ENCODE measurements at regions not wholly inside any gene's neighbourhood (a gene's known extent, or its start where the extent isn't known, plus 50 kb on each side); places are given as distances from the start of the nearest gene placed in this dataset.

- H3K4me3 ChIP-seq: no peak overlapping the region
- TF ChIP-seq CTCF (IDR thresholded peaks at IDR 0.05; ENCODE audit: low read depth, low read length): no peak
- no peaks in the 10 kb centered on the region for H3K4me1 ChIP-seq (ENCODE audit: low read depth)
- no peak overlapping the region for H3K27ac ChIP-seq
- no peaks in the 10 kb centered on the region for H3K36me3 ChIP-seq
- no peaks in the 10 kb centered on the region for H3K9me3 ChIP-seq (ENCODE audit: low read depth)
- DNase-seq (ENCODE audit: low read depth in 1 of 2, low spot score in 1 of 2): no peak
- no peaks in the 10 kb centered on the region for H3K27me3 ChIP-seq
Measured at GRCh38 chr3:153038367-153038766, 123.7 kb upstream of the RAP2B start.

GRCh38 chr3:153038779-153039178 is 123.2 kb upstream of the RAP2B start:
- Histone ChIP-seq H3K36me3 (no peaks in the 10 kb centered on the region), H3K27ac (no peak overlapping the region), H3K4me3 (no peak overlapping the region), H3K4me1 (ENCODE audit: low read depth) (no peaks in the 10 kb centered on the region), H3K9me3 (ENCODE audit: low read depth) (no peaks in the 10 kb centered on the region), H3K27me3 (no peaks in the 10 kb centered on the region)
- TF ChIP-seq CTCF (IDR thresholded peaks at IDR 0.05; ENCODE audit: low read depth, low read length): no peak
- DNase-seq (ENCODE audit: low read depth in 1 of 2, low spot score in 1 of 2): no peak

GRCh38 chr3:153041181-153041580 is 120.8 kb upstream of the RAP2B start:
- Histone ChIP-seq H3K4me3 (no peak overlapping the region), H3K36me3 (no peaks in the 10 kb centered on the region), H3K4me1 (ENCODE audit: low read depth) (no peaks in the 10 kb centered on the region), H3K9me3 (ENCODE audit: low read depth) (no peaks in the 10 kb centered on the region), H3K27me3 (no peaks in the 10 kb centered on the region), H3K27ac (no peak overlapping the region)
- no peak for TF ChIP-seq CTCF (IDR thresholded peaks at IDR 0.05; ENCODE audit: low read depth, low read length)
- DNase-seq (ENCODE audit: low read depth in 1 of 2, low spot score in 1 of 2): no peak

GRCh38 chr3:153042088-153042487 is 119.9 kb upstream of the RAP2B start:
- no peak for TF ChIP-seq CTCF (IDR thresholded peaks at IDR 0.05; ENCODE audit: low read depth, low read length)
- Histone ChIP-seq H3K4me3 (no peak overlapping the region), H3K9me3 (ENCODE audit: low read depth) (no peaks in the 10 kb centered on the region), H3K27ac (no peak overlapping the region), H3K27me3 (no peaks in the 10 kb centered on the region), H3K4me1 (ENCODE audit: low read depth) (no peaks in the 10 kb centered on the region), H3K36me3 (no peaks in the 10 kb centered on the region)
- DNase-seq (ENCODE audit: low read depth in 1 of 2, low spot score in 1 of 2): no peak

- no peak overlapping the region for H3K27ac ChIP-seq
- H3K4me3 ChIP-seq: no peak overlapping the region
- no peaks in the 10 kb centered on the region for H3K36me3 ChIP-seq
- H3K4me1 ChIP-seq (ENCODE audit: low read depth): no peaks in the 10 kb centered on the region
- no peaks in the 10 kb centered on the region for H3K27me3 ChIP-seq
- TF ChIP-seq CTCF (IDR thresholded peaks at IDR 0.05; ENCODE audit: low read depth, low read length): no peak
- peak in 1 of 2 donors; percentile 63 for DNase-seq (ENCODE audit: low read depth in 1 of 2, low spot score in 1 of 2)
- no peaks in the 10 kb centered on the region for H3K9me3 ChIP-seq (ENCODE audit: low read depth)
Measured at GRCh38 chr3:153043729-153044328, 118.2 kb upstream of the RAP2B start.

GRCh38 chr3:153045150-153045549 is 116.9 kb upstream of the RAP2B start:
- no peak for TF ChIP-seq CTCF (IDR thresholded peaks at IDR 0.05; ENCODE audit: low read depth, low read length)

More at GRCh38 chr3:153045150-153045549, 116.9 kb upstream of the RAP2B start:
- no peak overlapping the region for H3K4me3 ChIP-seq
- no peaks in the 10 kb centered on the region for H3K36me3 ChIP-seq
- H3K27me3 ChIP-seq: no peaks in the 10 kb centered on the region
- no peak for DNase-seq (ENCODE audit: low read depth in 1 of 2, low spot score in 1 of 2)
- H3K4me1 ChIP-seq (ENCODE audit: low read depth): no peaks in the 10 kb centered on the region
- H3K27ac ChIP-seq: no peak overlapping the region
- no peaks in the 10 kb centered on the region for H3K9me3 ChIP-seq (ENCODE audit: low read depth)
